BE2C (cell line): ENCODE measurements at regions not wholly inside any gene's neighbourhood (a gene's known extent, or its start where the extent isn't known, plus 50 kb on each side); places are given as distances from the start of the nearest gene placed in this dataset.

Source experiments
- DNase-seq: peaks from one replicate; pipeline ENCODE4 v3.0.0-alpha.2; 2020
- H3K27me3 ChIP-seq: fragments of 250-450 bp; sonication (Bioruptor Pico); 2 replicates; pipeline ENCODE4 v1.5.1; 2020; ENCODE audit warnings: mild to moderate bottlenecking
- H3K36me3 ChIP-seq: fragments of 250-450 bp; sonication (Bioruptor Pico); 2 replicates; pipeline ENCODE4 v1.5.1; 2020; ENCODE audit warnings: mild to moderate bottlenecking
- H3K4me1 ChIP-seq: fragments of 250-450 bp; sonication (Bioruptor Pico); 2 replicates; pipeline ENCODE4 v1.5.1; 2020
- H3K4me3 ChIP-seq: 2 replicates; pipeline ENCODE4 v1.5.1; 2011; ENCODE audit warnings: low read depth, low read length
- H3K9me3 ChIP-seq: fragments of 250-450 bp; sonication (Bioruptor Pico); 2 replicates; pipeline ENCODE4 v1.5.1; 2020
- TF ChIP-seq, protein P1 (sequence below): IDR thresholded peaks from 2 replicates; pipeline ENCODE4 v1.5.1; 2012; ENCODE audit warnings: mild to moderate bottlenecking, low read depth, low read length

DNA sequence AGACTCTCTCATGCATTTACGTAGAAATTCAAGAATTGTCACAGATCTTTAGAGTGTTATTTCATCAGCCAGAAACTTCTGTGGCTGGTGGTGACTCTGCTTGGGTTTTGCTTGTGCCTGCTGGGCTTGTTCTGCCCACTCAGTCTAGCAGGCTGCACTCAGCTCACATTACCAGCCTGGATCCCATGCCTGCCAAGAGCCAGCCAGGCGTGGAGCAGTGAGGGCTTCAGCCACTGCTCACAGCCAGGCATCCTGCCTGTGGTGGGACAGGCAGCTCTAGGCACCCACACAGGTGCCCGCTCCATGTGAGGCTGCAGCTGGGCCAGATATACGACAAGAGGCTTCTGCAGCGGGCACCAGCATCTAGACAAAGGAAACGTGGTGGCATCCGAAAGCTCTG is 1213.3 kb upstream of the RAG2 start:
- H3K4me3 ChIP-seq: no peak overlapping the region
- no peaks in the 10 kb centered on the region for H3K9me3 ChIP-seq
- TF ChIP-seq, protein P1, sequence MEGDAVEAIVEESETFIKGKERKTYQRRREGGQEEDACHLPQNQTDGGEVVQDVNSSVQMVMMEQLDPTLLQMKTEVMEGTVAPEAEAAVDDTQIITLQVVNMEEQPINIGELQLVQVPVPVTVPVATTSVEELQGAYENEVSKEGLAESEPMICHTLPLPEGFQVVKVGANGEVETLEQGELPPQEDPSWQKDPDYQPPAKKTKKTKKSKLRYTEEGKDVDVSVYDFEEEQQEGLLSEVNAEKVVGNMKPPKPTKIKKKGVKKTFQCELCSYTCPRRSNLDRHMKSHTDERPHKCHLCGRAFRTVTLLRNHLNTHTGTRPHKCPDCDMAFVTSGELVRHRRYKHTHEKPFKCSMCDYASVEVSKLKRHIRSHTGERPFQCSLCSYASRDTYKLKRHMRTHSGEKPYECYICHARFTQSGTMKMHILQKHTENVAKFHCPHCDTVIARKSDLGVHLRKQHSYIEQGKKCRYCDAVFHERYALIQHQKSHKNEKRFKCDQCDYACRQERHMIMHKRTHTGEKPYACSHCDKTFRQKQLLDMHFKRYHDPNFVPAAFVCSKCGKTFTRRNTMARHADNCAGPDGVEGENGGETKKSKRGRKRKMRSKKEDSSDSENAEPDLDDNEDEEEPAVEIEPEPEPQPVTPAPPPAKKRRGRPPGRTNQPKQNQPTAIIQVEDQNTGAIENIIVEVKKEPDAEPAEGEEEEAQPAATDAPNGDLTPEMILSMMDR: no peak
- no peaks in the 10 kb centered on the region for H3K4me1 ChIP-seq
- H3K36me3 ChIP-seq: no peaks in the 10 kb centered on the region
- H3K27me3 ChIP-seq: no peaks in the 10 kb centered on the region
- no peak for DNase-seq

DNA sequence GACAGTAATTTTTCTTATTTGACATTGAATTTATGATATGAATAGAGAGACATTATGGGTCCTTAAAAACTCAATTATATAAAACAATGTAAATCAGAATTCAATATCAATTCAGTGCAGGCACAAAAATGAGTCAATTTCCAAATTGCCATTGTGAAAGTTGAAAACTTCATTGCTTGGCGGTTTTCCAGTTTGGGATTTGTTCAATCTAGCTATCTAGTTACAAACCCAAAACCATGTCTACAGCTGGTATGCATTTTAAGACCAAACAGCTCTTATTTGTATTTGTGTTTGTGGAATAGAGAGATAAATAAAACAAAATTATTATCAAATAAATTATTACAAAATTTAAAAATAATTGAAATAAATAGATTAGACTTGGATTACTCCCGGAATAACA is 1206.6 kb upstream of the RAG2 start:
- H3K27me3 ChIP-seq: no peaks in the 10 kb centered on the region
- no peaks in the 10 kb centered on the region for H3K4me1 ChIP-seq
- TF ChIP-seq, protein P1: no peak
- no peak for DNase-seq
- H3K9me3 ChIP-seq: no peaks in the 10 kb centered on the region
- H3K4me3 ChIP-seq: no peak overlapping the region
- H3K36me3 ChIP-seq: no peaks in the 10 kb centered on the region

DNA sequence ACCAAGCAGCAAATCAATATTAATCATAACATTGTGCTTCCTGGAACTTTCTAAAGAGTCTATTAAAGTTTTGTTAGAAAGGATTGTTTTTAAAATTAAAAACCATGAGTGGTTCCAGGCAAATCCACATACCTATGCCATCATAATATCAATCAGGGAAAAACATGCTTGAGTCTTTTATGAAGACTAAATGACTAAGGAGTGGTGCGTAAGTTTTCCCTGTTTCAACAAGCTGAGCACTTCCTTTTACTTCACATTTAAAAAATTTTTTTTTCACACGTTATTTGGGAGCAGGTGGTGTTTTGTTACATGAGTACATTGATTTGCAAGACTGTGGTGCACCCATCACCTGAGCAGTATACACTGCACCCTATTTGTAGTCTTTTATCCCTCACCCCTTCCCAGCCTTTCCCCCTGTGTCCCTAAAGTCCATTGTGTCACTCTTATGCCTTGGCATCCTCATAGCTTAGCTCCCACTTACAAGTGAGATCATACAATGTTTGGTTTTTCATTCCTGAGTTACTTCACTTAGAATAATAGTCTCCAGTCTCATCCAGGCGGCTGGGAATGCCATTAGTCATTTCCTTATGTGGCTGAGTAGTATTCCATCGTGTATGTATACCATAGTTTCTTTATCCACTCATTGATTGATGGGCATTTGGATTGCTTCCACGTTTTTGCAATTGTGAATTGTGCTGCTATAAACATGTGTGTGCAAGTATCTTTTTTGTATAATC is 1190.3 kb upstream of the RAG2 start:
- H3K4me3 ChIP-seq: no peak overlapping the region
- TF ChIP-seq, protein P1: no peak
- H3K9me3 ChIP-seq: no peaks in the 10 kb centered on the region
- no peak for DNase-seq
- H3K27me3 ChIP-seq: no peaks in the 10 kb centered on the region
- no peaks in the 10 kb centered on the region for H3K36me3 ChIP-seq
- no peaks in the 10 kb centered on the region for H3K4me1 ChIP-seq

DNA sequence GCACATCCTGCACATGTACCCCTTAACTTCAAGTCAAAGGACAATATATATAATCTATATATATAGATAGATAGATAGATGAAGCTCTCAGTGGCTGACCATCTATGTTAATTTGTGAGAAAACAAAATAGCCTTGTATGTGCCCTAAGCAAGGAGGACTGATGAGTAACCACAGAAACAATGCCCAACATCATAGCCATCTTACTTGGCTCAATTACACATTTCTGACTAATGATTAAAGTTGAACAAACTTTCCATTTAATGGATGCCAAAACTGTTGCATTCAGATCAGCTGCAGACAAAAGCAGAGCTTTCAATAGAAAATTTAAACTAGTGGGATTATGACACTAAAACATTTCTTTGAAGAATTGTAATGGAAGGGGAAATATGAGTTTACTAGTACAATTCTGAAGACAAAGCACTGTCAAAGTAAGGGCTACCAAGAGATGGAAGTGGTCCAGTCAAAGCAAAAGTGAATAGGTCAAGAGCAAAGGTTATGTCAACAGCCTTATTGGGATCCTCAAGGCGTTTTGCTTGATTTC is 1188.2 kb upstream of the RAG2 start:
- H3K4me3 ChIP-seq: no peak overlapping the region
- H3K9me3 ChIP-seq: no peaks in the 10 kb centered on the region
- DNase-seq: no peak
- TF ChIP-seq, protein P1: no peak
- H3K36me3 ChIP-seq: no peaks in the 10 kb centered on the region
- H3K27me3 ChIP-seq: no peaks in the 10 kb centered on the region
- H3K4me1 ChIP-seq: no peaks in the 10 kb centered on the region

DNA sequence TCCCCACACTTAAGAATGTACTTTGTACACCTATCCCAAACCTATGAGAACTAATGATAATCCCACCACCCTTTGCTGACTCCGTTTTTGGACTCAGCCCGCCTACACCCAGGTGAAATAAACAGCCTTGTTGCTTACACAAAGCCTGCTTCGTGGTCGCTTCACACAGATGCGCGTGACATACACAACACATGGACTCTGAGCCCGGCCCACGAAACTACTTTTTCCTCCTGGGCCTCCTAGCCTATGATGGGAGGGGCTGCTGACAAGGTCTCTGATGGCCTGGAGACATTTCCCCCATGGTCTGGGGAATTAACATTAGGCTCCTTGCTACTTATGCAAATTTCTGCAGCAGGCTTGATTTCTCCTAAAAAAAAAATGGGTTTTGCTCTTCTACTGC is 1176.4 kb upstream of the RAG2 start:
- DNase-seq: no peak
- no peaks in the 10 kb centered on the region for H3K36me3 ChIP-seq
- TF ChIP-seq, protein P1: no peak
- H3K9me3 ChIP-seq: no peaks in the 10 kb centered on the region
- H3K4me3 ChIP-seq: no peak overlapping the region
- no peaks in the 10 kb centered on the region for H3K4me1 ChIP-seq
- no peaks in the 10 kb centered on the region for H3K27me3 ChIP-seq

DNA sequence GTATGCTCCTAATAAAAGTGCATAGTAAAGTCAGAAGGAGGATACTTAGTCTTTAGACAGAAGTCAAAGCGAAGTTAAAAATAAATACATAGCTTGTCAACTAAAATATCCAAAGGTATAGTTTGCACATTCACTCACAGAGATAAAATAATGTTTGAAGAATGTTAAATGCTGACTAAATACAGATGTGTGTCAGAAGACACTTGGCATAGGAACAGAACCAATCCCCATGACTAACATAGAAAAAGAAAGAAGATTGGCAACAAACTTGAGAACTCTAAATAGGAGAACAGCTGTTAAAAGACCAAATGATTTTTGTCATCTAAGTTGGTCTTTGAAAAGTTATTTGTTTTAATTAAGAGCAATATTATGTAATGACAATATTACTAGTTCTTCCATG is 1172.1 kb upstream of the RAG2 start:
- Histone ChIP-seq H3K36me3 (no peaks in the 10 kb centered on the region), H3K4me1 (no peaks in the 10 kb centered on the region)

More for the DNA sequence above, 1172.1 kb upstream of the RAG2 start:
- TF ChIP-seq, protein P1: no peak
- H3K9me3 ChIP-seq: no peaks in the 10 kb centered on the region
- H3K4me3 ChIP-seq: no peak overlapping the region
- DNase-seq: no peak
- H3K27me3 ChIP-seq: no peaks in the 10 kb centered on the region
